ENCODE measurements at regions not wholly inside any gene's neighbourhood (a gene's known extent, or its start where the extent isn't known, plus 50 kb on each side); places are given as distances from the start of the nearest gene placed in this dataset.

- H3K4me3 Mint-ChIP-seq (ENCODE audit: unreplicated experiment) = no peak overlapping the region
- TF ChIP-seq CTCF (IDR thresholded peaks at IDR 0.05; ENCODE audit: insufficient read depth in 1 of 2, low read depth in 1 of 2, low read length in 1 of 2, severe bottlenecking in 1 of 2, unreplicated experiment in 1 of 2) = no peak
- BruUV-seq (replicated peaks) = no TSS peak
- no peaks in the 10 kb centered on the region for H3K4me1 Mint-ChIP-seq (ENCODE audit: low read depth, unreplicated experiment)
- DNase-seq = no peak
- intact Hi-C loops (cut with micrococcal nuclease; ENCODE audit: unreplicated experiment) = no loop called here
- H3K9me3 Mint-ChIP-seq (ENCODE audit: unreplicated experiment) = no peaks in the 10 kb centered on the region
- H3K36me3 Mint-ChIP-seq (ENCODE audit: insufficient read depth, unreplicated experiment) = no peaks in the 10 kb centered on the region
- H3K27ac Mint-ChIP-seq (ENCODE audit: unreplicated experiment) = no peak overlapping the region
- CTCF ChIA-PET = no interaction called here
- H3K36me3 ChIP-seq (ENCODE audit: control insufficient read depth, insufficient read depth, low read length) = no peaks in the 10 kb centered on the region
- no peak overlapping the region for H3K4me3 ChIP-seq (ENCODE audit: low read depth, low read length)
- no peaks in the 10 kb centered on the region for H3K27me3 ChIP-seq (replicated peaks; ENCODE audit: control insufficient read depth, insufficient read depth, low read length)
- POLR2A ChIA-PET = no interaction called here
- no peaks in the 10 kb centered on the region for H3K9me3 ChIP-seq
- no peaks in the 10 kb centered on the region for H3K4me1 ChIP-seq
- H3K27me3 Mint-ChIP-seq (ENCODE audit: insufficient read depth, unreplicated experiment) = no peaks in the 10 kb centered on the region
These were observed 77.5 kb upstream of the SPINK5 start for GRCh38 chr5:147986134-147986757.

- Histone ChIP-seq H3K27me3 (replicated peaks; ENCODE audit: control insufficient read depth, insufficient read depth, low read length) (no peaks in the 10 kb centered on the region), H3K9me3 (no peaks in the 10 kb centered on the region), H3K36me3 (ENCODE audit: control insufficient read depth, insufficient read depth, low read length) (no peaks in the 10 kb centered on the region), H3K4me1 (no peaks in the 10 kb centered on the region), H3K4me3 (ENCODE audit: low read depth, low read length) (no peak overlapping the region)
- Mint-ChIP-seq H3K4me3 (ENCODE audit: unreplicated experiment) (no peak overlapping the region), H3K27me3 (ENCODE audit: insufficient read depth, unreplicated experiment) (no peaks in the 10 kb centered on the region), H3K36me3 (ENCODE audit: insufficient read depth, unreplicated experiment) (no peaks in the 10 kb centered on the region), H3K27ac (ENCODE audit: unreplicated experiment) (no peak overlapping the region), H3K9me3 (ENCODE audit: unreplicated experiment) (no peaks in the 10 kb centered on the region), H3K4me1 (ENCODE audit: low read depth, unreplicated experiment) (no peaks in the 10 kb centered on the region)
- BruUV-seq (replicated peaks) = no TSS peak
- intact Hi-C loops (cut with micrococcal nuclease; ENCODE audit: unreplicated experiment) = no loop called here
- ChIA-PET POLR2A (no interaction called here), CTCF (no interaction called here)
- no peak for TF ChIP-seq CTCF (IDR thresholded peaks at IDR 0.05; ENCODE audit: insufficient read depth in 1 of 2, low read depth in 1 of 2, low read length in 1 of 2, severe bottlenecking in 1 of 2, unreplicated experiment in 1 of 2)
- DNase-seq = no peak
These were observed 78.2 kb upstream of the SPINK5 start for GRCh38 chr5:147985608-147986007.

- no peaks in the 10 kb centered on the region for H3K27me3 ChIP-seq (replicated peaks; ENCODE audit: control insufficient read depth, insufficient read depth, low read length)
- Mint-ChIP-seq H3K27me3 (ENCODE audit: insufficient read depth, unreplicated experiment) (no peaks in the 10 kb centered on the region), H3K27ac (ENCODE audit: unreplicated experiment) (no peak overlapping the region), H3K9me3 (ENCODE audit: unreplicated experiment) (no peaks in the 10 kb centered on the region), H3K4me3 (ENCODE audit: unreplicated experiment) (no peak overlapping the region), H3K4me1 (ENCODE audit: low read depth, unreplicated experiment) (no peaks in the 10 kb centered on the region), H3K36me3 (ENCODE audit: insufficient read depth, unreplicated experiment) (no peaks in the 10 kb centered on the region)
- no peaks in the 10 kb centered on the region for H3K4me1 ChIP-seq
- TF ChIP-seq CTCF (IDR thresholded peaks at IDR 0.05; ENCODE audit: insufficient read depth in 1 of 2, low read depth in 1 of 2, low read length in 1 of 2, severe bottlenecking in 1 of 2, unreplicated experiment in 1 of 2) = no peak
- no TSS peak for BruUV-seq (replicated peaks)
- DNase-seq = no peak
- POLR2A ChIA-PET = no interaction called here
- CTCF ChIA-PET = no interaction called here
- no peaks in the 10 kb centered on the region for H3K36me3 ChIP-seq (ENCODE audit: control insufficient read depth, insufficient read depth, low read length)
- H3K9me3 ChIP-seq = no peaks in the 10 kb centered on the region
- intact Hi-C loops (cut with micrococcal nuclease; ENCODE audit: unreplicated experiment) = no loop called here
- H3K4me3 ChIP-seq (ENCODE audit: low read depth, low read length) = no peak overlapping the region
These were observed 77.4 kb upstream of the C5orf46 start for GRCh38 chr5:147983742-147984141.

Data from Caco-2 (cell line).